ENCODE measurements at regions not wholly inside any gene's neighbourhood (a gene's known extent, or its start where the extent isn't known, plus 50 kb on each side); places are given as distances from the start of the nearest gene placed in this dataset.

DNA sequence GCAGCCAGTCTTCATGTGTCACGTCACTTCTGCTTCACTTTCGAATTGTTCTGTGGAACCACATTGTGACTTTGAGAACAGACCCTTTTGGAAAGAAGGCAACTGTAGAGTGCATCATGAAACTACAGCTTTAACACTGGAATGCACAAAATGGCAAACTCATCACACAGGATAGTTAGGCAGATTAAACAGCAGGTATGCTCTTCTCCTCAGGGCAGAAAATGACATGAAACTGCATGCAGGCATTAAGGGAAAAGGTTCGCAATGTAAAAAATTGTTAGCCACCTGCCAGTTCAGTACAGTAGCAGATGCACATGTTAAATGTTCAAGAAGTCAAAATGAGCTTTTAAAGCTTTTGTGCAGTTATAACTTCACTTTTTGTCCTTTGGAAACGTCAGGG is 864.6 kb upstream of the IGFBP7 start:
- TF ChIP-seq POLR2A (IDR thresholded peaks at IDR 0.05; ENCODE audit: low read length) (no peak), GATA1 (IDR thresholded peaks at IDR 0.05; ENCODE audit: low read depth, low read length) (no peak)
